ENCODE measurements at regions not wholly inside any gene's neighbourhood (a gene's known extent, or its start where the extent isn't known, plus 50 kb on each side); places are given as distances from the start of the nearest gene placed in this dataset.

GRCh38 chr10:121241337-121241736 is 356.9 kb downstream of the FGFR2 start:
- peaks cover 0 to 23% (median 22%) of the 10 kb centered on the region in 8 donors for H3K9me3 ChIP-seq
- H3K4me3 ChIP-seq = no peak overlapping the region
- 86 to 96% (median 88%) methylated on average over 7 of the region's 7 CpGs for WGBS, 5 donors
- intact Hi-C loops (cut with DNase I; ENCODE audit: low total_unique reads) = no loop called here
- TF ChIP-seq POLR2A (IDR thresholded peaks at IDR 0.05) = no peak
- no peak for TF ChIP-seq CTCF (IDR thresholded peaks at IDR 0.05 in 8 of 11, conservative IDR thresholded peaks at IDR 0.05 in 3 of 11)
- TF ChIP-seq POLR2AphosphoS5 (IDR thresholded peaks at IDR 0.05) = no peak
- DNase-seq = no peak
- H3K27me3 ChIP-seq (replicated peaks in 1 of 7) = peaks cover 0 to 13% (median 0%) of the 10 kb centered on the region in 7 donors
- H3K36me3 ChIP-seq = no peaks in the 10 kb centered on the region
- no peaks in the 10 kb centered on the region for H3K4me1 ChIP-seq
- H3K27ac ChIP-seq = no peak overlapping the region

GRCh38 chr10:121242741-121243608 is 355.3 kb downstream of the FGFR2 start:
- Histone ChIP-seq H3K4me1 (no peaks in the 10 kb centered on the region), H3K27me3 (replicated peaks in 1 of 7) (peaks cover 0 to 13% (median 0%) of the 10 kb centered on the region in 7 donors), H3K9me3 (peaks cover 0 to 7% (median 5%) of the 10 kb centered on the region in 8 donors), H3K4me3 (no peak overlapping the region), H3K27ac (no peak overlapping the region), H3K36me3 (no peaks in the 10 kb centered on the region)
- intact Hi-C loops (cut with DNase I; ENCODE audit: low total_unique reads) = no loop called here
- no peak for DNase-seq
- WGBS, 5 donors = 75 to 82% (median 79%) methylated on average over 4 to 12 of the region's 12 CpGs
- TF ChIP-seq CTCF (IDR thresholded peaks at IDR 0.05 in 8 of 11, conservative IDR thresholded peaks at IDR 0.05 in 3 of 11) = no peak
- no peak for TF ChIP-seq POLR2AphosphoS5 (IDR thresholded peaks at IDR 0.05)
- no peak for TF ChIP-seq POLR2A (IDR thresholded peaks at IDR 0.05)

- H3K4me1 ChIP-seq = no peaks in the 10 kb centered on the region
- 56 to 88% (median 74%) methylated on average over 2 of the region's 2 CpGs for WGBS, 5 donors
- no peak for TF ChIP-seq CTCF (IDR thresholded peaks at IDR 0.05 in 8 of 11, conservative IDR thresholded peaks at IDR 0.05 in 3 of 11)
- no peak for TF ChIP-seq POLR2A (IDR thresholded peaks at IDR 0.05)
- no peak for TF ChIP-seq POLR2AphosphoS5 (IDR thresholded peaks at IDR 0.05)
- H3K27me3 ChIP-seq (replicated peaks in 1 of 7) = peaks cover 0 to 13% (median 0%) of the 10 kb centered on the region in 7 donors
- H3K36me3 ChIP-seq = no peaks in the 10 kb centered on the region
- H3K9me3 ChIP-seq = no peaks in the 10 kb centered on the region
- no peak overlapping the region for H3K27ac ChIP-seq
- no peak for DNase-seq
- H3K4me3 ChIP-seq = no peak overlapping the region
- intact Hi-C loops (cut with DNase I; ENCODE audit: low total_unique reads) = no loop called here
These were observed 354.5 kb downstream of the FGFR2 start for GRCh38 chr10:121243609-121244241.

- Histone ChIP-seq H3K36me3 (no peaks in the 10 kb centered on the region), H3K4me3 (no peak overlapping the region), H3K27me3 (replicated peaks in 1 of 7) (peaks cover 0 to 13% (median 0%) of the 10 kb centered on the region in 7 donors), H3K9me3 (no peaks in the 10 kb centered on the region), H3K27ac (no peak overlapping the region), H3K4me1 (no peaks in the 10 kb centered on the region)
- TF ChIP-seq POLR2A (IDR thresholded peaks at IDR 0.05) = no peak
- TF ChIP-seq POLR2AphosphoS5 (IDR thresholded peaks at IDR 0.05) = no peak
- intact Hi-C loops (cut with DNase I; ENCODE audit: low total_unique reads) = no loop called here
- no peak for DNase-seq
- 19 to 46% (median 21%) methylated on average over 8 of the region's 8 CpGs for WGBS, 5 donors
These were observed 353.4 kb downstream of the FGFR2 start for GRCh38 chr10:121244818-121245217.
